ENCODE measurements at regions not wholly inside any gene's neighbourhood (a gene's known extent, or its start where the extent isn't known, plus 50 kb on each side); places are given as distances from the start of the nearest gene placed in this dataset.
"Not testable (repeated sequence)": the region's sequence is repeated elsewhere in the genome, so short reads cannot be mapped to it uniquely, and the experiment has no call there.

DNA sequence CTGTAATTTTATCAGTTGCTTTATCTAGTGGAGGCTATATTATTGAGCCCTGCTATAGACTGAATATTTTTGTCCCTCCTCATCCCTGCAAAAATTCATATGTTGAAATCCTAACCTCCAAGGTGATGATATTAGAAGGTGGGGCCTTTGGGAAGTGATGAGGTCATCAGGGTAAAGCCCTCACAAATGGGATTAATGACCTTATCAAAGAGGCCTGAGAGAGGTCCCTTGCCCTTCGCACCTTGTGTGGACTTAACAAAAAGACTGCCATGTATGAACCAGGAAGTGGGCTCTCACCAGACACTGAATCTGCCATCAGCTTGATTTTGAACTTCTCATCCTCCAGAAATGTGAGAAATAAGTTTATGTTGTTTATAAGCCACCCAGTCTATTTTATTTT lies 381.4 kb upstream of the ONECUT1 start:
- DNase-seq = no peak
- H3K4me1 Mint-ChIP-seq = no peaks in the 10 kb centered on the region
- peaks cover 1 to 20% (median 7%) of the 10 kb centered on the region in 5 donors for H3K27me3 Mint-ChIP-seq
- H3K27ac Mint-ChIP-seq = no peak overlapping the region
- no peaks in the 10 kb centered on the region for H3K36me3 Mint-ChIP-seq
- no peak for ATAC-seq
- H3K9me3 Mint-ChIP-seq = peaks cover 0 to 4% (median 0%) of the 10 kb centered on the region in 9 donors
- no peak overlapping the region for H3K4me3 Mint-ChIP-seq
- POLR2A ChIA-PET = no interaction called here

DNA sequence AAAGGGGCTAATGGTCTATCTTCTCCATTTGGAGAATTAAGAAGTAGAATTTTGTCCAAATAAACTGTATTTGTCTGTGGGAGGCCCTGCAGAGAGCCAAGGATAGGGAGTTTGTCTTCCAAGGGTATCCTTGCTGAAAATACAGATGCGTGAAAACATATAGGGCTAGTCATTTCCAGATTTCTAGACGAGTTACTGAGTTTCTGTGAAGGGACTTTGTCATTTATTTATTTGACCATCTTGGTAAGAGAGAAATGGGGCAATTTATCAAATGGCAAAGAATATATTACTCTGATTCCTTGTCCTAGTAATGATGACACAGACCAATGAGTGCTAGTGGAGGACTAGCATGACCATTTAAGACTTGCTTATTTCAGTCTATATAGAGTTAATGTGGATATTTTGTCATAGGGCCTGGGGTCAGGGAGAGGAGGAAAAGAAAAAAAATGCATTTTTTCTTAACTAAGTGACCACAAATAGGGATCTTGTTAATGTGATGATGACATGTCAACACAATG lies 376.6 kb upstream of the ONECUT1 start:
- ATAC-seq (no peak), DNase-seq (no peak)
- no peaks in the 10 kb centered on the region for H3K36me3 Mint-ChIP-seq
- peaks cover 0 to 17% (median 2%) of the 10 kb centered on the region in 5 donors for H3K27me3 Mint-ChIP-seq
- no peaks in the 10 kb centered on the region for H3K9me3 Mint-ChIP-seq
- no peak overlapping the region for H3K4me3 Mint-ChIP-seq
- POLR2A ChIA-PET = no interaction called here
- no peaks in the 10 kb centered on the region for H3K4me1 Mint-ChIP-seq
- H3K27ac Mint-ChIP-seq = no peak overlapping the region

DNA sequence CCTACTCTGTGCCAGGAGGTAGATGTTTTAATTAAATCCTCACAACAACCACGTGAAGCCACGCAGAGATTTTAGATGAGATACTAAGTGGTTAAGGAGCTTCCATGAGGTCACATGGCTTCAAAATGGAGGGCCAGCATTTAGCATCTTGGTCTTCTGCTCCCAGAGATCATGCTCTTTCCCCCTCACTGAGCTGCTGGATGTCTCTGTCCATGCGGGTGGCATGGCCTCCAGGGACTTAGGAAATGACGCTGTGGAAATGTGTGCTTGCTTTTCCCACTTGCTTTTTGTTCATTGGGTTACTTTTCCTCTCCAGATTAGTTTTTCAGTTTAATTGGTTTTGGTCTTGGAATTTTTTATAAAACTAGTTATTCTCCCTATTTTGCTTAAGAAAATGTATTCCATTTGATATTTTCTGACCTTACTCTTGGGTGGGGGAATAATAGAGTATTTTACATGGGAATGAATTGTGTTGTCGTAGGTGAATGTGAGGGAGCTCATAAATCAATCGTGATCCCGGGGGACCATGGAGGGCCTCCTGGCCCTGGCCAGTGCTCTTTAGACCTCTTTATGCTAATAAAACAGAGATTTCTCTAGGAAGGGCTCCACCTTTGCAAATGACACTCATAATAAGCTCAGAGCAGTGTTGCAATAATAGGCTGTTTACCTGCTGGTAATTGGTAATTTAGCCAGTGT lies 376.0 kb upstream of the ONECUT1 start:
- Mint-ChIP-seq H3K27ac (no peak overlapping the region), H3K9me3 (no peaks in the 10 kb centered on the region), H3K4me1 (no peaks in the 10 kb centered on the region), H3K36me3 (no peaks in the 10 kb centered on the region), H3K27me3 (peaks cover 0 to 17% (median 2%) of the 10 kb centered on the region in 5 donors), H3K4me3 (no peak overlapping the region)
- DNase-seq (no peak), ATAC-seq (no peak)
- POLR2A ChIA-PET = no interaction called here

DNA sequence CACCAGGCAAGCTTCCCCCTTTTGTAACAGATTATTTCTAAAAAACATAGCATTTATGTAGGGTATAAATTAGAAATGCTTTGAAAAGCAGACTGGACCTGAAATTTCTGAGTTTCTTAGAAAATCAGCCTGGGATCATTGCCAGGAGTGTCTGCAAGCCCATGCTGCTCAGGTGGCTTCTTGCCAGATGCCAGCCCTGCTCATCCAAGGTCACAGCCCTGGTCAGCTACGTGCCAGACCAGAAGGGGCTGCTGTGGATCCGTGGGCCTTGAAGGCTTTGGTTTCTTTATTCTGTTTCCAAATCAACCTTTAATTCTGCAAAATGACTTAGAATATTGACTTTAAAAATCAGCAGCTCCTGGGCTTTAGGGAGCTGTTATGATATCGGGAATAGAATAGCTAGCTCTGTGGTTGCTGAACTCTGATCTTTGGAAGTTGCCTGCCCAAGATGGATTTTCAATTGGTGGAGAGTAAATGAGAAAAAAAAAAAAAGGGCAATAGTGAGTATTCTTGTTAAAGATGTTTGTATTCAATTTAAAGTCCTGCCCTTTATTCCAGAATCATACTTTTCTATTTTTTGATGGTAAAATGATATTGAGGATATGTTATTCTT lies 370.1 kb upstream of the ONECUT1 start:
- Mint-ChIP-seq H3K27me3 (peaks cover 0 to 30% (median 2%) of the 10 kb centered on the region in 5 donors), H3K9me3 (peaks cover 0 to 10% (median 0%) of the 10 kb centered on the region in 9 donors), H3K36me3 (peaks cover 0 to 9% (median 0%) of the 10 kb centered on the region in 3 donors), H3K27ac (no peak overlapping the region), H3K4me3 (no peak overlapping the region), H3K4me1 (no peaks in the 10 kb centered on the region)
- POLR2A ChIA-PET = no interaction called here
- DNase-seq (no peak), ATAC-seq (no peak)

DNA sequence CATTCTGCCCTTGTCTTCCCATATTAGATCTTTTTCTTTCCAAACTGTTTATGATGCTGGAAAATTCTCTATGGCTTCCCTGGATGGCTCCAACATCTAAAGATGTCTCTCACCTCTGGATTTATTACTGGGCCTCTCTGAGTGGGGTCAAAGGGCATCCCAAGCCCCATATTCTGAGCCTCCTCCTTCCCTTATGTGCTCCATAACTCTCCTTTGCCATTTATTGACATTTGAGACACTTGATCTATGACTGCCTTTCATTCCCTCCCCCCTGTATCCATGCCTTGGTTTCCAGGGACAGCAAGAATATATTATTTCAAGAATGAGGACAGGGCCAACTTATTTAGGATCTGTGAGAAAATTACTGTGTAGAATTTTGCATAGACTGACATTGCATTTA lies 369.3 kb upstream of the ONECUT1 start:
- DNase-seq (no peak), ATAC-seq (no peak)
- H3K27ac Mint-ChIP-seq = no peak overlapping the region
- peaks cover 0 to 9% (median 0%) of the 10 kb centered on the region in 3 donors for H3K36me3 Mint-ChIP-seq
- H3K4me1 Mint-ChIP-seq = no peaks in the 10 kb centered on the region
- H3K9me3 Mint-ChIP-seq = peaks cover 0 to 10% (median 3%) of the 10 kb centered on the region in 9 donors
- no peak overlapping the region for H3K4me3 Mint-ChIP-seq
- H3K27me3 Mint-ChIP-seq = peaks cover 0 to 26% (median 2%) of the 10 kb centered on the region in 5 donors
- POLR2A ChIA-PET = no interaction called here

DNA sequence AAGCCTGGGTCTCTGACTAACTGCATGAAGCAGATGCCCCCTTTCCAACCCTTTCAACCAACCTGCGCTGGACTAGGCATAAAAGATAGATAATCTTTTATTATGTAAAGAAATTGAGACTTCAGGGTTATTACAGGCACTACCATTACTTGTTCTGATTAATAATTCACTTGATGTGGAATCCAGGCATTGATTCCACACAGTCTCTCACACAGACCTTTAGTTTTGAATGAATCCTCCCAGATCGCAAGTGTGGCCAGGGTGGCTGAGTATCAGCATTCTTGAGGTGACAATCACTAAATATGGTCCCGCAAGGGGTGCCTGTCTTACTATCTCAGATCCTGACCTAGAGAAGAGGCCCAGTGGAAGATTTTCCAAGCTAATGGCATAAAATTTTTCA lies 368.9 kb upstream of the ONECUT1 start:
- H3K9me3 Mint-ChIP-seq = peaks cover 0 to 10% (median 3%) of the 10 kb centered on the region in 9 donors
- DNase-seq (no peak), ATAC-seq (no peak)
- peaks cover 0 to 9% (median 0%) of the 10 kb centered on the region in 3 donors for H3K36me3 Mint-ChIP-seq
- POLR2A ChIA-PET = no interaction called here
- no peak overlapping the region for H3K27ac Mint-ChIP-seq
- no peaks in the 10 kb centered on the region for H3K4me1 Mint-ChIP-seq
- peaks cover 0 to 24% (median 2%) of the 10 kb centered on the region in 5 donors for H3K27me3 Mint-ChIP-seq
- H3K4me3 Mint-ChIP-seq = no peak overlapping the region

- POLR2A ChIA-PET = no interaction called here
- Mint-ChIP-seq H3K4me3 (no peak overlapping the region), H3K27me3 (peaks cover 0 to 38% (median 3%) of the 10 kb centered on the region in 5 donors), H3K9me3 (peaks cover 0 to 14% (median 3%) of the 10 kb centered on the region in 9 donors), H3K36me3 (no peaks in the 10 kb centered on the region), H3K27ac (no peak overlapping the region), H3K4me1 (no peaks in the 10 kb centered on the region)
- DNase-seq (no peak), ATAC-seq (no peak)
These were observed 343.2 kb upstream of the ONECUT1 start for GRCh38 chr15:53133255-53133850.

DNA sequence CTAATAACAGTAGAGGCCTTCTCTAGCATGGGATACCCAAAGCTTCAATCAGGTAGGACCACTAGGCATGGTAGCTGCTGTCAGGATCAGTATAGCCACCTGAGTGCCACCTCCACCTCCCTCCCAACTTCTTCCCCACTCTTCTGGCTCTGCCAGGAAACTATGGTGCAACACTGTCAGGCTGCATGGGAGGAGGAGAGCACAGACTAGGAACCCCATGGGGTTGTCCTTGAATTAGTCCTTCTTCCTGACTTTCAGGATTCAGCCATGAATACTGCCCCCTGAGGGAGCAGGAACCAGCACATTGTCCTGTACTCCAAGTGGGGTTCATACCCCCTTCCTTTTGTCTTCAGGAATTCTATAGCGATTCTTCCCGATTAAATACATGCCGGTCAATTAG lies 340.8 kb upstream of the ONECUT1 start:
- Mint-ChIP-seq H3K9me3 (peaks cover 0 to 14% (median 3%) of the 10 kb centered on the region in 9 donors), H3K27ac (no peak overlapping the region), H3K4me3 (no peak overlapping the region), H3K36me3 (no peaks in the 10 kb centered on the region), H3K4me1 (no peaks in the 10 kb centered on the region), H3K27me3 (peaks cover 0 to 38% (median 3%) of the 10 kb centered on the region in 5 donors)
- POLR2A ChIA-PET = no interaction called here
- no peak for ATAC-seq
- no peak for DNase-seq

GRCh38 chr15:53129121-53129904 lies 339.2 kb upstream of the ONECUT1 start:
- H3K36me3 Mint-ChIP-seq = no peaks in the 10 kb centered on the region
- H3K9me3 Mint-ChIP-seq = peaks cover 0 to 6% (median 1%) of the 10 kb centered on the region in 9 donors
- H3K27ac Mint-ChIP-seq = no peak overlapping the region
- no peaks in the 10 kb centered on the region for H3K4me1 Mint-ChIP-seq
- DNase-seq = no peak
- no peak overlapping the region for H3K4me3 Mint-ChIP-seq
- POLR2A ChIA-PET = no interaction called here
- no peak for ATAC-seq
- peaks cover 0 to 36% (median 3%) of the 10 kb centered on the region in 5 donors for H3K27me3 Mint-ChIP-seq

DNA sequence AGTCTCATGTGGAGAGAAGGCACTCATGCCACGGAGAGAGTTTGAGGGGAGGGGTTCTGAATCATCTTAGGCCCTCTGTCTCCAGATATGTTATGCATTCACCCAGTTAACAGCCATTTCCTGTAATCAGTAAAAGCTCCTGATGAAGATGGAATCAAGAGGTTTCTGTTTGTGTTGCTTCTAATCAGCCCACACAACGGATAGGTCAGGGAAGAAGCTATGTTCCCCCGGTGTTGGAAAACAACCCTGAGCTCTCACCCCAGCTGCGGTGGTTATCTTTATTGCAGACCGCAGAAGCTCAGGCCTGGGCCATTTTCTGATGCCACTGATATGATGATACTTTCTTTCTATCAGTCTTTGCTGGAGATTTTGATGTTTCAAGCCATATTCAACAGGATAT lies 338.5 kb upstream of the ONECUT1 start:
- peaks cover 0 to 3% (median 0%) of the 10 kb centered on the region in 9 donors for H3K9me3 Mint-ChIP-seq
- DNase-seq (no peak), ATAC-seq (no peak)
- POLR2A ChIA-PET = no interaction called here
- H3K36me3 Mint-ChIP-seq = no peaks in the 10 kb centered on the region
- no peaks in the 10 kb centered on the region for H3K4me1 Mint-ChIP-seq
- no peak overlapping the region for H3K27ac Mint-ChIP-seq
- no peak overlapping the region for H3K4me3 Mint-ChIP-seq
- peaks cover 0 to 29% (median 3%) of the 10 kb centered on the region in 5 donors for H3K27me3 Mint-ChIP-seq

DNA sequence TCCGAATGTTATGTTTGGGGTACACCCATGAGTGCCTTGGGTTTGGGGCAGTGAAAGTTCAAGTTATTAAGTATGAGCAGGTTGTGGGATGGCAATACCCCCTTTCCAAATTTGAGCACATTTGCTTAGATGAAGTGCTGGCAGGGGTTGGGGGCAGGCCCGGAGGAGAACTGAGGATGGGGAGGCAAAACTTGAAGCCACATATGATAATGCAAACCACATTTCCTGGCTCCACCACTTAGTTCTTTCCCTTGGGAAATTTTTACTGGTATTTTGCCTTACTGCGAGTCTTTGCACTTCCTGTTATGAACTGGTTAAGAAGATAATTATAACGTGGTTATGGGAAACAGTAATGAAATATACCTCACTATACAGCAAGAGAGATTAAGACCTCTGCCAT lies 336.0 kb upstream of the ONECUT1 start:
- ATAC-seq (no peak), DNase-seq (no peak)
- no peak overlapping the region for H3K27ac Mint-ChIP-seq
- no peaks in the 10 kb centered on the region for H3K4me1 Mint-ChIP-seq
- no peaks in the 10 kb centered on the region for H3K36me3 Mint-ChIP-seq
- peaks cover 0 to 13% (median 3%) of the 10 kb centered on the region in 5 donors for H3K27me3 Mint-ChIP-seq
- no peak overlapping the region for H3K4me3 Mint-ChIP-seq
- POLR2A ChIA-PET = no interaction called here
- no peaks in the 10 kb centered on the region for H3K9me3 Mint-ChIP-seq

DNA sequence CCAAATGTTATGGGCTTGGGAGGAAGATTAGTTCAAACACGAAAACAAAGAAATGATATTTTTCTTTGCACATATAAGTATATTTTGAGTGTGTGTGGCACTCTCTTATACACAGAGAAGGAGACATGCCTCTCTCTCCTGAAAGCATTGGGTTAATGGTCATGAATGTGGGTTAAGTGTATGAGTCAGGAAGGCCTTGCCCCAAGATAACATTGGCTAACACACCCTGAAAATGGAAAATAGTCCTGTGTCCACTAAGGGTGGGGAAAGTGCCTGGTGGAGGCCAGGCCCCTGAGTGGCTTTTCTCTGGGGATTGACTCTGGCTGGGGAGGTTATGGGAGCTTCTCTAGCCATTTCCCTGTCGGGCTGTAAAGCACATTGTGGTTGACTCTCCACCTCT lies 332.7 kb upstream of the ONECUT1 start:
- H3K4me3 Mint-ChIP-seq = no peak overlapping the region
- no peak overlapping the region for H3K27ac Mint-ChIP-seq
- POLR2A ChIA-PET = no interaction called here
- H3K9me3 Mint-ChIP-seq = peaks cover 0 to 8% (median 0%) of the 10 kb centered on the region in 9 donors
- peaks cover 0 to 4% (median 0%) of the 10 kb centered on the region in 5 donors for H3K27me3 Mint-ChIP-seq
- H3K4me1 Mint-ChIP-seq = no peaks in the 10 kb centered on the region
- no peak for ATAC-seq
- DNase-seq = no peak
- no peaks in the 10 kb centered on the region for H3K36me3 Mint-ChIP-seq

DNA sequence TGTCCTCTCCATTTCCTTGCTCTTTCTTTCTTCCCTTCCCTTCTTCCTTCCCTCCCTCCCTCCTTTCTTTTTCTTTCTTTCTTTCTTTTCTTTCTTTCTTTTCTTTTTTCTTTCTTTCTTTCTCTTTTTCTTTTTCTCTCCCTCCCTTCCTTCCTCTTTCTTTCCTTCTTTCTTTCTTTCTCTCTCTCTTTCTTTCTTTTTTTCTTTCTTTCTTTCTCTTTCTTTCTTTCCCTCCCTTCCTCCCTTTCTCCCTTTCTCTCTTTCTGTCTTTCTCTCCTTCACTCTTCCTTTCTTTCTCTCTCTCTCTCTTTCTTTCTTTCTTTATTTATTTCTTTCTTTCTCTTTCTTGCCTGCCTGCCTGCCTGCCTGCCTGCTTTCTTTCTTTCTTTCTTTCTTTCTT lies 326.8 kb upstream of the ONECUT1 start:
- H3K36me3 Mint-ChIP-seq, H3K4me1 Mint-ChIP-seq, ATAC-seq, H3K4me3 Mint-ChIP-seq, POLR2A ChIA-PET, DNase-seq, H3K27ac Mint-ChIP-seq, H3K27me3 Mint-ChIP-seq: not testable (repeated sequence)
- peaks cover 0 to 13% (median 4%) of the 10 kb centered on the region in 9 donors for H3K9me3 Mint-ChIP-seq
